Astrocyte (in vitro differentiated cells and primary cell): ENCODE measurements at regions not wholly inside any gene's neighbourhood (a gene's known extent, or its start where the extent isn't known, plus 50 kb on each side); places are given as distances from the start of the nearest gene placed in this dataset.

Source experiments
- DNase-seq: peaks from one replicate; pipeline ENCODE4 v3.0.0-alpha.2; 2010; ENCODE audit warnings: low read depth
- FAIRE-seq: peaks from 2 replicates; lab custom pipeline; 2011; peaks lifted over from hg19 to GRCh38; lab: Jason Lieb, UNC
- H2AFZ ChIP-seq: 2 replicates; pipeline ENCODE4 v1.6.0; 2012; ENCODE audit warnings: low read depth, low read length, inconsistent platforms
- H3K27ac ChIP-seq: 2 replicates; pipeline ENCODE4 v1.5.1; 2011; ENCODE audit warnings: low read depth, low read length, inconsistent platforms
- H3K27me3 ChIP-seq: 2 replicates; pipeline ENCODE4 v1.6.0; 2011; ENCODE audit warnings: low read length, inconsistent platforms; ENCODE audit not compliant: insufficient read depth
- H3K36me3 ChIP-seq: 2 replicates; pipeline ENCODE4 v1.5.1; 2011; ENCODE audit warnings: low read length, inconsistent platforms; ENCODE audit not compliant: insufficient read depth
- H3K4me1 ChIP-seq: 2 replicates; pipeline ENCODE4 v1.5.1; 2011; ENCODE audit warnings: low read length, inconsistent platforms; ENCODE audit not compliant: insufficient read depth
- H3K4me2 ChIP-seq: 2 replicates; pipeline ENCODE4 v1.6.0; 2012; ENCODE audit warnings: low read length, inconsistent platforms
- H3K4me3 ChIP-seq: 2 replicates; pipeline ENCODE4 v1.5.1; 2011; ENCODE audit warnings: low read depth, mild to moderate bottlenecking, low read length, inconsistent platforms; ENCODE audit not compliant: insufficient read depth
- H3K79me2 ChIP-seq: 2 replicates; pipeline ENCODE4 v1.6.0; 2012; ENCODE audit warnings: mild to moderate bottlenecking, low read length, inconsistent platforms; ENCODE audit not compliant: insufficient read depth
- H3K9ac ChIP-seq: 2 replicates; pipeline ENCODE4 v1.6.0; 2012; ENCODE audit warnings: mild to moderate bottlenecking, low read length, inconsistent platforms
- H3K9me3 ChIP-seq: 2 replicates; pipeline ENCODE4 v1.5.1; 2012; ENCODE audit warnings: low read depth, mild to moderate bottlenecking, low read length, inconsistent platforms; ENCODE audit not compliant: insufficient read depth
- H4K20me1 ChIP-seq: 2 replicates; pipeline ENCODE4 v1.6.0; 2012; ENCODE audit warnings: low read length, inconsistent platforms; ENCODE audit not compliant: insufficient read depth
- H3K27ac Mint-ChIP-seq: one replicate; pipeline ENCODE4 v1.8.0; 2021; ENCODE audit warnings: mild to moderate bottlenecking, mixed read lengths; ENCODE audit not compliant: unreplicated experiment
- H3K27me3 Mint-ChIP-seq: one replicate; pipeline ENCODE4 v1.8.0; 2021; ENCODE audit warnings: low read depth, mixed read lengths; ENCODE audit not compliant: unreplicated experiment
- H3K36me3 Mint-ChIP-seq: one replicate; pipeline ENCODE4 v1.8.0; 2021; ENCODE audit warnings: low read depth, mixed read lengths; ENCODE audit not compliant: unreplicated experiment
- H3K4me1 Mint-ChIP-seq: one replicate; pipeline ENCODE4 v1.8.0; 2021; ENCODE audit warnings: low read depth, mixed read lengths; ENCODE audit not compliant: unreplicated experiment
- H3K4me3 Mint-ChIP-seq: one replicate; pipeline ENCODE4 v1.8.0; 2021; ENCODE audit warnings: mild to moderate bottlenecking, moderate library complexity, mixed read lengths; ENCODE audit not compliant: unreplicated experiment
- H3K9me3 Mint-ChIP-seq: one replicate; pipeline ENCODE4 v1.8.0; 2021; ENCODE audit warnings: mild to moderate bottlenecking, mixed read lengths; ENCODE audit not compliant: unreplicated experiment
- CTCF ChIP-seq: IDR thresholded peaks from 2 replicates; pipeline ENCODE4 v1.5.1; 2011; ENCODE audit warnings: low read depth, mild to moderate bottlenecking, inconsistent platforms, low read length, moderate library complexity; ENCODE audit not compliant: insufficient read depth
- EZH2 ChIP-seq: IDR thresholded peaks from 2 replicates; pipeline ENCODE4 v1.6.1; 2012; ENCODE audit warnings: mild to moderate bottlenecking, low read length, inconsistent platforms; ENCODE audit not compliant: insufficient read depth

DNA sequence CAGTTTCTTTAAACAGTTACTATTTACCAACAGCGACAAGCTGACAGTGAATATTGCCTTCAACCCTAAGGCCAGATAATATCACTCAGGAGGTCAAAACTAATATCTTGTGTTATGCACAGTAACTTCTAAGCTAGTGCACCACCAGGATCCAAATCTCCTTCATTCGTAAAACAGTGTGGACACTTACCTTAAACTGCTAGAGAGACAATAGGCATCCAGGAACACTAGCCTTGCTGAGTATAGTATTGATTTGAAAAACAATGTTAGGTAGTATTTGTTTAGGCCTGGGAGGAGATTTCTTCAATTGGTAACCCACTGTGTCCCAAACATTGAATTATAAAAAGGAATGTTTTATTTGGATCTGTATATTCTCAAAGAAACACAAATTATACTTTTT is 707.9 kb upstream of the UBE2E2 start:
- no peaks in the 10 kb centered on the region for H3K79me2 ChIP-seq
- no peaks in the 10 kb centered on the region for H3K9me3 ChIP-seq
- no peaks in the 10 kb centered on the region for H3K27me3 Mint-ChIP-seq
- no peaks in the 10 kb centered on the region for H3K36me3 ChIP-seq
- H3K9me3 Mint-ChIP-seq, result no peaks in the 10 kb centered on the region
- DNase-seq, result no peak
- no peak overlapping the region for H3K4me3 ChIP-seq
- H3K4me1 ChIP-seq, result no peaks in the 10 kb centered on the region
- H4K20me1 ChIP-seq, result no peaks in the 10 kb centered on the region
- no peak for FAIRE-seq
- H3K4me2 ChIP-seq, result no peak overlapping the region
- H3K4me1 Mint-ChIP-seq, result no peaks in the 10 kb centered on the region
- H3K4me3 Mint-ChIP-seq, result no peak overlapping the region
- no peak for TF ChIP-seq CTCF
- no peak for TF ChIP-seq EZH2
- no peaks in the 10 kb centered on the region for H3K36me3 Mint-ChIP-seq
- H2AFZ ChIP-seq, result no peak overlapping the region
- no peak overlapping the region for H3K27ac Mint-ChIP-seq
- no peak overlapping the region for H3K27ac ChIP-seq
- H3K27me3 ChIP-seq, result no peaks in the 10 kb centered on the region
- no peak overlapping the region for H3K9ac ChIP-seq

- Mint-ChIP-seq H3K27me3 (no peaks in the 10 kb centered on the region), H3K36me3 (no peaks in the 10 kb centered on the region), H3K27ac (no peak overlapping the region), H3K4me3 (no peak overlapping the region), H3K9me3 (no peaks in the 10 kb centered on the region), H3K4me1 (no peaks in the 10 kb centered on the region)
- no peak overlapping the region for H3K9ac ChIP-seq
- H3K4me1 ChIP-seq, result no peaks in the 10 kb centered on the region
- H3K4me3 ChIP-seq, result no peak overlapping the region
- H4K20me1 ChIP-seq, result no peaks in the 10 kb centered on the region
- H3K9me3 ChIP-seq, result no peaks in the 10 kb centered on the region
- no peak overlapping the region for H3K27ac ChIP-seq
- H3K27me3 ChIP-seq, result no peaks in the 10 kb centered on the region
- H3K4me2 ChIP-seq, result no peak overlapping the region
- H3K36me3 ChIP-seq, result no peaks in the 10 kb centered on the region
- no peak for DNase-seq
- no peak overlapping the region for H2AFZ ChIP-seq
- no peak for FAIRE-seq
- no peaks in the 10 kb centered on the region for H3K79me2 ChIP-seq
- no peak for TF ChIP-seq CTCF
Observed at GRCh38 chr3:22495791-22496190, 707.3 kb upstream of the UBE2E2 start.

DNA sequence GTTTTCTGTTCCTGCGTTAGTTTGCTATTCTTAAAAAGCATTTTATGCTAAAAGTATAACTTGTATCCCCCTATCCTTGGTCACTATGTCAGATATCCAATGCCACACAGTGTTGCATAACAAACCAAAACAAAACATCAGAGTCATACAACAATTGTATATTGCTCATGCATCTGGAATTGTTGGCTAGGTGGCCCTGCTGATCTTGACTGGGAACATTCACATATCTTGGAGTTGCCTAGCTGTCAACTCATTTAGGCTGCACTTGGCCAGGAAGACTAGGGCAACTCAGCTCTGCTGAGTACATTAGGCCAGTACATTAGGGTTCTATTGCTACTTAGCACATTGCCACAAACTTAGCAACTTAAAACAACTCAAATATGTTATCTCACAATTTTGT is 706.5 kb upstream of the UBE2E2 start:
- no peak for DNase-seq
- H3K4me3 ChIP-seq, result no peak overlapping the region
- TF ChIP-seq EZH2 (no peak), CTCF (no peak)
- H3K4me2 ChIP-seq, result no peak overlapping the region
- H3K27me3 ChIP-seq, result no peaks in the 10 kb centered on the region
- Mint-ChIP-seq H3K9me3 (no peaks in the 10 kb centered on the region), H3K4me3 (no peak overlapping the region), H3K36me3 (no peaks in the 10 kb centered on the region), H3K27ac (no peak overlapping the region), H3K27me3 (no peaks in the 10 kb centered on the region), H3K4me1 (no peaks in the 10 kb centered on the region)
- H2AFZ ChIP-seq, result no peak overlapping the region
- no peaks in the 10 kb centered on the region for H4K20me1 ChIP-seq
- no peaks in the 10 kb centered on the region for H3K4me1 ChIP-seq
- no peak overlapping the region for H3K27ac ChIP-seq
- no peak overlapping the region for H3K9ac ChIP-seq
- no peaks in the 10 kb centered on the region for H3K9me3 ChIP-seq
- no peak for FAIRE-seq
- no peaks in the 10 kb centered on the region for H3K79me2 ChIP-seq
- H3K36me3 ChIP-seq, result no peaks in the 10 kb centered on the region
